GM19467 (cell line): ENCODE measurements at regions not wholly inside any gene's neighbourhood (a gene's known extent, or its start where the extent isn't known, plus 50 kb on each side); places are given as distances from the start of the nearest gene placed in this dataset.
"Not testable (repeated sequence)": the region's sequence is repeated elsewhere in the genome, so short reads cannot be mapped to it uniquely, and the experiment has no call there.

Source experiments
- ATAC-seq: cut with Tn5 transposase; IDR thresholded peaks from one replicate; pipeline ENCODE4 v1.9.1; 2021; ENCODE audit warnings: mild to moderate bottlenecking, moderate library complexity; ENCODE audit not compliant: unreplicated experiment

GRCh38 chr4:27916452-27917184 is 1056.0 kb downstream of the STIM2 start:
- ATAC-seq: no peak

- ATAC-seq: no peak
Measured at GRCh38 chr4:27917381-27917780, 1056.7 kb downstream of the STIM2 start.

GRCh38 chr4:27921231-27921630 is 1060.6 kb downstream of the STIM2 start:
- no peak for ATAC-seq

DNA sequence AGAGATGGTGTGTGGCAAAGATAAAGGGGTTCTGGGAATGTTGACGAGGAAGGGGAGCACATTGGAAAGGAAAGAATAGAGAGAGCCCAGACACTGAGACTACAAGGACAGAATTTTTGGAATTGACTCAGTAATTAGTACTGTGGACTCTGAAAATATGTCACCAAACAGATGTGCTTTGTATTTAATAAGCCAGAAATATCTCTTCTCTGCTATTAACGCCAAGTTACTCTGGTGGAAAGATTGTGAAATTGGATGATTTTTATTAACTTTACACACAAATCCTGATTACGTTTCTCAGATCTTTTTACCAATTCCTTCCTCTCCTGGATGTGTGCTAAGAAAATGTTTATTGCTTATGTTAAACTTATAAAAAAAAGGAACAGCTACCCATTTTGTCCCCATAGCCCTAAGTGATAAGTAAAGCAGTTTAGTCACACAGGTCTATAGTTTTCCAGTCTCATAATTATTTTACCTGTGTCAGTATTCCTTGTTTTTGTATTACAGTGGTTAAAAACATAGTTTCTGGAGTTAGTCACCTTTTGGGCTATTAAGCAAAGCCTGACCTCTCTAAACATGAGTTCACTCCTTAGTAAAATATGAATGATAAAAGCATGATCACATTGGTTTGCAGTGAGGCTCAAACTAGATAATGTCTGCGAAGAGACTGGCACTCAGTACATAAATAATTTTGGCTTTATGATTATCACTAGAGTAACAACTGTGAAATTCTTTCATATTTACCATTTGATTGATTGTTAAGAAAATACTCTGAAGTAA is 1068.3 kb downstream of the STIM2 start:
- no peak for ATAC-seq

DNA sequence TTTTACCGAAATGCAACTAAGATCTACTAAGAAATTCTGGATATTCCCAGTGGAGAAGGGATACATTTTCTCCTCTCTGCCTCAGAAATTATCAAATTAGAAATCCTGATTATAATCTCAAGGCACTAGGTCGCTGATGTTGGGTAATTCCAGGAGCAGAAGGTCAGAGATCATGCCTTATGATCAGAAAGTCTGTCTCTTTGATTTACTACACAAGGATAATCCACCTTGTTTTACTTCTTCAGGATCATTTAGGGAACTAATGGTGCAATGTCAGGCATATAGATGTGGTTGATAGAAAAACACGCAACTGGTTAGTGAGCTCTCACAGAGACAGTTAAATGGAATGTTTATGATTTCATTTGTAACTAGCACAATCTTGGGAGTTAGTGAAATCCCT is 1069.7 kb downstream of the STIM2 start:
- ATAC-seq: no peak

DNA sequence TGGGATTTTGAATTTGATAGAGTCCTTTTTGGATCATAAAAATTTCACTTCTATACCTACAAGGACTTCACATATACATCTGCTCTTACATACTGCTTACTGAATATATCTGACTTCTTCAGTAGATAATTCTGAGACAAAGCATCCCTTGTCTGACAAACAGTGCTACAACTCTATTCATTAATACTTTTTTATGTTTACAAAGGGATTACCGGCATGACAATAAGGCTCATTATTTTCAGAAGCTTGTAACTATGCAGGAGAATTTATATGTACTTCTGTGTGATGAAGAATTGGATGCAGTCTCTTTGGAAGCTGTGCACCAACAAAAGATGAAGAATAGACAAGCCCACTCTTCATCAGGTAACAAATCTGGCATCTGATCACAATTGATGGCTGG is 1070.3 kb downstream of the STIM2 start:
- no peak for ATAC-seq

- ATAC-seq: no peak
Measured at GRCh38 chr4:27931584-27931983, 1070.9 kb downstream of the STIM2 start.

GRCh38 chr4:27934871-27935270 is 1074.2 kb downstream of the STIM2 start:
- ATAC-seq: no peak

- ATAC-seq: no peak
Measured at GRCh38 chr4:27946799-27947198, 1086.2 kb downstream of the STIM2 start.

DNA sequence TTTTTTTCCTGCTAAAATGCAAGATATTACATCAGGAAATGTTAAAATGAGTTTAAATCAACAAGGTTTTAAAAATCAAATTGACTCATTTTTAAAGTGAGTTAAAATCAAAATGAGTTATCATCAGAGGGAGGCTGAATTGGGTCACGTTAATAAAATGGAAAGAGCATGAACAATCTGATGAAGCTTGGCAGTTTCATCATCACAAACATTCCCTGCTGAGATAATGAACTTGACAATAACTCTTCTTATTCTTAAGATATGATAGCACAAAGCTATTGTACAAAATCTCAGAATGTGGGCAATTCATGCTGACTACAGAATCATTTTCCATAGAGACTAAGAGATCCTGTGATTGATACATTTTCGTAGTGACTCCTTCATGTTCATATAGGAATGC is 1086.7 kb downstream of the STIM2 start:
- ATAC-seq: no peak

DNA sequence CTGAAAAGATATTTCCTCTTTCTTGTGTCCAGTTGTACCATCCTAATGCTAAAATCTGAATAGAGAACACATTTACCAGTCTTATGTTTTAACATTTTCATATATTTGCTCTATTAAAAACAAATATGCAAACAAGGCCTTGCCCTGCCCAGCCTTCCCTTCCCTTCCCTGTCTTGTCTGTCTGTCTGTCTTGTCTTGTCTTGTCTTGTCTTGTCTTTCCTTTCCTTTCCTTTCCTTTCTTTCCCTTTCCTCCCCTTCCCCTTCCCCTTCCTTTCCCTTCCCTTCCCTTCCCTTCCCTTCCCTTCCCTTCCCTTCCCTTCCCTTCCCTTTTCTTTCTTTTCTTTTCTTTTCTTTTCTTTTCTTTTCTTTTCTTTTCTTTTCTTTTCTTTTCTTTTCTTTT is 1103.5 kb downstream of the STIM2 start:
- no peak for ATAC-seq

DNA sequence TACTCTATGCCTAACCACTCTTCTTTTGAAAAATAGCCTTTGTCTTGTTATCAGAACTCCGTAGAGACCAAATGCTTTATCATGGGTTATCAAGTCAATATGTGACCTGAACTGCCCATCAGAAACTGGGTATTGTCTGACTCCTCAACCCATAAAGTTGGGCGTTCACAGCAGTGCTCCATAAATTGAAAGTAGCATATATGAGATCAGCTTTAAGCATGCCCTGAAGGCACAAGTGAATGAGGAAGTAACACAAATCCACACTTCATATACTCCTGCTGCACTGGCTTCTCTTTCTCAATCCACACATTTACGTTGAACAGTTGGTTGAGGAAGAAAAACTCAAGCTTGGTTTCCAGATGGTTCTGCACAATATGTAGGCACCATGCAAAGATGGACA is 1106.0 kb downstream of the STIM2 start:
- ATAC-seq: no peak

GRCh38 chr4:27973056-27973455 is 1112.4 kb downstream of the STIM2 start:
- no peak for ATAC-seq

DNA sequence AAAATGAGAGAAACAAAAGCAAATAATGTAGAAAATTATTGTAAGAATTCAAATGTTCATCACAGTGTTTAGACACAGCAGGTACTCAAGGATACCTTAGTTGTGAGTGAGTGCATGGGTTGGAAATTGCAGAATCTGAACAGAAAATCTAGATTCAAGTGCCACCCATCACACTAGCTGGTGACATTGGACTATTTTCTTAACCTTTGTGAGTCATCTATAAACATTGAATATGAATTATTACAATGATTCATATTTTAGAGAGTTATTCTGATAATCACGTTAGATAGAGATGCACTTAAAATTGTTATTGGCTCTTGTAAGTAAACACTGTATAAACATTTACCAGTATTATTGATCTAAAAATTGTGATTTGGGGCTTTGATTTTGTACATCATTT is 1113.1 kb downstream of the STIM2 start:
- no peak for ATAC-seq

DNA sequence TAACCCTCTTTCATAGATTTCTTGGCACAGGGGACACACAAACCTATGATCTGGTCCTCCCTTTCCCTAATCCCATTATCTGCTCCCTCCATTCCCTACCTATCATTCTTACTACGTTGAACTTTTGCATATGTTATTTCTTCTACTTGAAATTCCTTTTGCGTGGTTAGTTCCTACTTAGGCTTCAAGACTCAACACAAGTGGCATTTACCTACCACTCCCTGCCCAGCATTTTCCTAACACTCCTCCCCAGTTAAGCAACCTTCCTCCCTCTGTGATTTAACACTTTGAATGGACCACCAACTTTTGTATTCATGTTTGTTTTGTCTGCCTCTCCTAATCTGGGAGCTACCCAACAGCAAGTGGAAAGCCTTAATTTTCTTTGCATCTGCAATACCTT is 1113.7 kb downstream of the STIM2 start:
- ATAC-seq: no peak

- ATAC-seq: not testable (repeated sequence)
Measured at GRCh38 chr4:27974881-27975280, 1114.2 kb downstream of the STIM2 start.

DNA sequence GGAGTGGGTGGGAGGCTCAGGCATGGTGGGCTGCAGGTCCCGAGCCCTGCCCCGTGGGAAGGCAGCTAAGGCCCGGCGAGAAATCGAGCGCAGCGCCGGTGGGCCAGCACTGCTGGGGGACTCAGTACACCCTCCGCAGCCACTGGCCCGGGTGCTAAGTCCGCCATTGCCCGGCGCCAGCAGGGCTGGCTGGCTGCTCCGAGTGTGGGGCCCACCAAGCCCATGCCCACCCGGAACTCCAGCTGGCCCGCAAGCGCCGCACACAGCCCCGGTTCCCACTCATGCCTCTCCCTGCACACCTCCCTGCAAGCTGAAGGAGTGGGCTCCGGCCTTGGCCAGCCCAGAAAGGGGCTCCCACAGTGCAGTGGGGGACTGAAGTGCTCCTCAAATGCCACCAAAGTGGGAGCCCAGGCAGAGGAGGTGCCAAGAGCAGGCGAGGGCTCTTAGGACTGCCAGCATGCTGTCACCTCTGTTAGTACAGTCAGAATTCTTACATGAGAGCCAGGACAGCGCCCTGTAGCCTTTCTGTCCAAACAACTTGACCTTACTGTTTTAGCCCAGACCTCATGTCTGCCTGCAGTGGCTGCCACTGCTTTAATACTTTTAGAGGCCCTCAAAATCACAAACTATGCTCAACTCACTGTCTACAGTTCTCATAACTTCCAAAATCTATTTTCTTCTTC is 1117.9 kb downstream of the STIM2 start:
- ATAC-seq: not testable (repeated sequence)

DNA sequence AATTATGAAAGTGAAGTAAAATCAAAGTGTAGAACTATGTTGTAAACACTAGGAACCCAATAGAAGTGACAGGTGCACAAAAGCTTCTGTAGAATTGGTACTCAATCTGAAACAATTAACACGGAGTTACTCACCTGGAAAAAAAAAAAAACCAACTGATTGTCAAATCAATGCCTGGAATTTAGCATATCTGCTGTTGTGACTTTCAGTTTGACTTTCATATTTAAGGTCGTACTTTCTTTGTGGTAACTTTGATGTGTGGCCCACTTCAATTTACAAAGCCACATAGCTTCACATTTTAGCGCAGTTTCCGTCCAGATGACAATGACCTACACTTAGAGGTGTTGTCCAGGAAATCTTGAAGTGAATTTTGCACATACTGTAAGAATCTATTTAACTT is 1124.9 kb downstream of the STIM2 start:
- ATAC-seq: no peak

DNA sequence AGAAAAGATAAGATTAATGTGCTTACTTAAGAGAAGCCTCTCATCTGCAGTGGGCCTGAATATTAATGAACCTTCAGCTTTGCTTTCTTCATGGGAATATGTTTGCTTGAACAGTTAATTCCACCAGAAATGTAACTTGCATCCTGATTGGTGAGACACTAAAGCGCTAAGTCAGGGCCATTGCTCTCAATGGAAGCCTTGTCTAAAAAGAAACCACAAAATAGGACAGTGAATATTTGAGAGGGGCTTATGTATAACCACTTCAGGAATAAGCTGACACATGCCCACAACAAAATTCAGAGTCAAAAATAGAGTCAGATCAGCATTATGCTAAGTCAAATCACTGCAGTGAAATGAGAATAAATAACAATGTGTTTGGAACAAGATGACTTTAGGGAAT is 1125.8 kb downstream of the STIM2 start:
- ATAC-seq: no peak

GRCh38 chr4:28001698-28002097 is 1141.1 kb downstream of the STIM2 start:
- no peak for ATAC-seq

DNA sequence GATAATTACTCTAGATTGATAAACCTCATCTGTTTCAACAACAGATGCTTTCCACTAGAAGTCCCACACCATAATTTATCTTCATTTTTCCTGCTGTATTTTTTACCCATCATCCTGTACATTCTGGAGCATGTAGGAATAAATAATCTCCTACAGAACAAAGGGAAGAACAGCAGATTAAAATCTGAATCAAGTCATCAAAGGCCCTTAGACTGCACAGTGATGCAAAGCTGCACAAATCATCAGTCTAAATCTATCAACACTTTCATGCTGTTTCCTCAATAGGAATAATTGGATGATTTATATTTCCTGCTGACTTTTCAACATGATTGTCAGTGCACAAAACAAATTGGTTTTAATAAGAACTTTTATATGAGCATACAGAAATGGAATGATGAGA is 1143.9 kb downstream of the STIM2 start:
- ATAC-seq: no peak

- no peak for ATAC-seq
Measured at GRCh38 chr4:28006021-28006420, 1145.4 kb downstream of the STIM2 start.
